Hepatocyte (in vitro differentiated cells): ENCODE measurements at regions not wholly inside any gene's neighbourhood (a gene's known extent, or its start where the extent isn't known, plus 50 kb on each side); places are given as distances from the start of the nearest gene placed in this dataset.
A peak's percentile ranks its signal among the peaks of the same experiment; 100 is the strongest.

Experiments
- DNase-seq: peaks from one replicate; pipeline ENCODE4 v3.0.0-alpha.2; 2016; ENCODE audit warnings: low spot score
- H2AFZ ChIP-seq: fragments of 200-600 bp; sonication (generic); 2 replicates; pipeline ENCODE4 v1.6.0; 2016; ENCODE audit warnings: antibody characterized with exemption, mild to moderate bottlenecking
- H3K27ac ChIP-seq: fragments of 200-600 bp; sonication (generic); 2 replicates; pipeline ENCODE4 v1.5.1; 2016; ENCODE audit warnings: mild to moderate bottlenecking
- H3K27me3 ChIP-seq: fragments of 200-600 bp; sonication (generic); 2 replicates; pipeline ENCODE4 v1.6.1; 2016
- H3K36me3 ChIP-seq: fragments of 200-600 bp; sonication (generic); replicated peaks from 2 replicates; pipeline ENCODE4 v1.5.1; 2016; ENCODE audit warnings: low read depth; ENCODE audit not compliant: insufficient read depth
- H3K4me1 ChIP-seq: fragments of 200-600 bp; sonication (generic); 2 replicates; pipeline ENCODE4 v1.5.1; 2016; ENCODE audit warnings: mild to moderate bottlenecking, moderate library complexity; ENCODE audit not compliant: insufficient read depth
- H3K4me2 ChIP-seq: fragments of 200-600 bp; sonication (generic); 2 replicates; pipeline ENCODE4 v1.6.0; 2016
- H3K4me3 ChIP-seq: fragments of 200-600 bp; sonication (generic); 2 replicates; pipeline ENCODE4 v1.5.1; 2016; ENCODE audit warnings: mild to moderate bottlenecking
- H3K79me2 ChIP-seq: fragments of 200-600 bp; sonication (generic); 2 replicates; pipeline ENCODE4 v1.6.0; 2017; ENCODE audit warnings: mild to moderate bottlenecking
- H3K9me2 ChIP-seq: fragments of 200-600 bp; sonication (generic); replicated peaks from 2 replicates; pipeline ENCODE4 v1.6.0; 2017; ENCODE audit warnings: mild to moderate bottlenecking; ENCODE audit not compliant: insufficient read depth
- H3K9me3 ChIP-seq: fragments of 200-600 bp; sonication (generic); 2 replicates; pipeline ENCODE4 v1.5.1; 2016; ENCODE audit warnings: low read depth, mild to moderate bottlenecking
- H4K20me1 ChIP-seq: fragments of 200-600 bp; sonication (generic); 2 replicates; pipeline ENCODE4 v1.6.0; 2016; ENCODE audit warnings: mild to moderate bottlenecking; ENCODE audit not compliant: insufficient read depth, poor library complexity, severe bottlenecking
- CTCF ChIP-seq: fragments of 200-600 bp; sonication (generic); IDR thresholded peaks from 2 replicates; pipeline ENCODE4 v1.5.1; 2016; ENCODE audit warnings: antibody characterized with exemption, mild to moderate bottlenecking; ENCODE audit not compliant: poor library complexity
- EZH2 ChIP-seq: fragments of 200-600 bp; sonication (generic); IDR thresholded peaks from 2 replicates; pipeline ENCODE4 v1.6.1; 2016; ENCODE audit warnings: antibody characterized with exemption, mild to moderate bottlenecking, borderline replicate concordance
- EZH2phosphoT487 ChIP-seq: fragments of 200-600 bp; sonication (generic); IDR thresholded peaks from one replicate; pipeline ENCODE4 v1.6.1; 2018; ENCODE audit warnings: antibody characterized with exemption, mild to moderate bottlenecking, low read depth, moderate library complexity; ENCODE audit not compliant: unreplicated experiment, severe bottlenecking
- WGBS: methylation state at CpG from one replicate; pipeline ENCODE4 v1.1.6; 2016; ENCODE audit warnings: low lambda C conversion rate; ENCODE audit errors: missing lambda C conversion rate; 5-methylcytosine and 5-hydroxymethylcytosine counted together

- H3K9me3 ChIP-seq: no peaks in the 10 kb centered on the region
- H3K4me2 ChIP-seq: no peak overlapping the region
- WGBS: 84% methylated on average over 1 of the region's 1 CpG
- H4K20me1 ChIP-seq: no peaks in the 10 kb centered on the region
- H3K27me3 ChIP-seq: no peaks in the 10 kb centered on the region
- H3K9me2 ChIP-seq: no peaks in the 10 kb centered on the region
- H3K4me1 ChIP-seq: no peaks in the 10 kb centered on the region
- no peak overlapping the region for H3K4me3 ChIP-seq
- no peak for TF ChIP-seq CTCF
- TF ChIP-seq EZH2phosphoT487: no peak
- no peak for TF ChIP-seq EZH2
- no peak overlapping the region for H2AFZ ChIP-seq
- no peak overlapping the region for H3K27ac ChIP-seq
- no peaks in the 10 kb centered on the region for H3K36me3 ChIP-seq
- no peak for DNase-seq
- no peaks in the 10 kb centered on the region for H3K79me2 ChIP-seq
Measured at GRCh38 chr4:45119376-45119775, 393.0 kb upstream of the GNPDA2 start.

GRCh38 chr4:45102716-45103115 is 376.4 kb upstream of the GNPDA2 start:
- Histone ChIP-seq H4K20me1 (no peaks in the 10 kb centered on the region), H3K4me3 (no peak overlapping the region), H3K4me1 (no peaks in the 10 kb centered on the region), H2AFZ (no peak overlapping the region), H3K9me2 (no peaks in the 10 kb centered on the region), H3K27me3 (no peaks in the 10 kb centered on the region), H3K27ac (no peak overlapping the region), H3K79me2 (no peaks in the 10 kb centered on the region), H3K36me3 (no peaks in the 10 kb centered on the region), H3K4me2 (no peak overlapping the region), H3K9me3 (no peaks in the 10 kb centered on the region)
- no peak for DNase-seq
- no peak for TF ChIP-seq EZH2
- no peak for TF ChIP-seq CTCF
- TF ChIP-seq EZH2phosphoT487: no peak

GRCh38 chr4:45100956-45101818 is 374.8 kb upstream of the GNPDA2 start:
- H3K4me1 ChIP-seq: no peaks in the 10 kb centered on the region
- no peaks in the 10 kb centered on the region for H3K79me2 ChIP-seq
- no peaks in the 10 kb centered on the region for H3K9me2 ChIP-seq
- no peak overlapping the region for H3K4me3 ChIP-seq
- H2AFZ ChIP-seq: no peak overlapping the region
- no peak overlapping the region for H3K27ac ChIP-seq
- peak; percentile 8 for DNase-seq
- H3K4me2 ChIP-seq: no peak overlapping the region
- 69% methylated on average over 6 of the region's 6 CpGs for WGBS
- H3K9me3 ChIP-seq: no peaks in the 10 kb centered on the region
- H3K36me3 ChIP-seq: no peaks in the 10 kb centered on the region
- TF ChIP-seq EZH2phosphoT487 (no peak), CTCF (no peak), EZH2 (no peak)
- H4K20me1 ChIP-seq: no peaks in the 10 kb centered on the region
- H3K27me3 ChIP-seq: no peaks in the 10 kb centered on the region
